CD4-positive, alpha-beta T cell treated with Interleukin-6 for 4 hours (primary cell): ENCODE measurements at regions not wholly inside any gene's neighbourhood (a gene's known extent, or its start where the extent isn't known, plus 50 kb on each side); places are given as distances from the start of the nearest gene placed in this dataset.
"Not testable (repeated sequence)": the region's sequence is repeated elsewhere in the genome, so short reads cannot be mapped to it uniquely, and the experiment has no call there.

Source experiments
- DNase-seq: peaks from one replicate; pipeline ENCODE4 v3.0.0-alpha.2; 2020; ENCODE audit warnings: mixed read lengths

DNA sequence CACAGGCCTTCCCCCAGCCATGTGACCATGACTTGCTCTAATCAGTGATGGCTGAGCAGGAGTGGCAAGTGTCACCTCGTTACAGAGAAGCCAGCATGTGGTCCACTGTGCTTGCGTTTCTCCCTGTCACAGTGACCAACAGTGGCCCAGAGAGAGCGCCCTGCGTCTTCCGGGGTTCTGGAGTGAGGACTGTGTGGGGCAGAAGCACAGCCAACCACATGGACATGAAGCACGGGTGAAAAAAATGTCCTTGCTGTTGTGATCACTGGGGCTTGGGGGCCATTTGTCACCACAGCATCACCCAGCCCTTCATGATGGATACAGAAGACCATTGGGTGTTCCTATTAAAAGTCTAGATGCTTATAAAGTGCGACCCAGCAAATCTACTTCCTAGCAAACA, 174.6 kb upstream of the C14orf180 start:
- DNase-seq = no peak

- no peak for DNase-seq
Measured at GRCh38 chr14:104405360-104406226, 174.0 kb upstream of the C14orf180 start.

DNA sequence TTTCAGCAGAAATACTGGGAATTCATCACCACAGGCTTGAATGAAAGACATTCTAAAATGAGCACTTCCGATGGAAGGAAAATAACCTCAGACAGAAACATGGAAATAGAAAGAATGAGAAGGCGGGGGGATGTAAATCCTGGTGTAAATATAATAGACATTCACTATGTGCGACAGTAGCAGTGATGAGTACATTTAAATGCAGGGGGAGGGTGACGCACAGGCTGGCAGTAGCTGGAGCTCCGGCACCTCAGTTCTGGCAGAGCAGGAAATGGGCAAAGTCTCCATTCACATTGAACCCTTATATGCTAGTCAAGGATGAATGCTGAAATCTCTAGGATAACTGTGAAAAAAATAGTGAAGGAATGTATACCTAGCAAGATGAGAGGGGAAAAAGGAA, 172.7 kb upstream of the C14orf180 start:
- DNase-seq = no peak

- DNase-seq = no peak
Measured at GRCh38 chr14:104416383-104416782, 163.2 kb upstream of the C14orf180 start.

DNA sequence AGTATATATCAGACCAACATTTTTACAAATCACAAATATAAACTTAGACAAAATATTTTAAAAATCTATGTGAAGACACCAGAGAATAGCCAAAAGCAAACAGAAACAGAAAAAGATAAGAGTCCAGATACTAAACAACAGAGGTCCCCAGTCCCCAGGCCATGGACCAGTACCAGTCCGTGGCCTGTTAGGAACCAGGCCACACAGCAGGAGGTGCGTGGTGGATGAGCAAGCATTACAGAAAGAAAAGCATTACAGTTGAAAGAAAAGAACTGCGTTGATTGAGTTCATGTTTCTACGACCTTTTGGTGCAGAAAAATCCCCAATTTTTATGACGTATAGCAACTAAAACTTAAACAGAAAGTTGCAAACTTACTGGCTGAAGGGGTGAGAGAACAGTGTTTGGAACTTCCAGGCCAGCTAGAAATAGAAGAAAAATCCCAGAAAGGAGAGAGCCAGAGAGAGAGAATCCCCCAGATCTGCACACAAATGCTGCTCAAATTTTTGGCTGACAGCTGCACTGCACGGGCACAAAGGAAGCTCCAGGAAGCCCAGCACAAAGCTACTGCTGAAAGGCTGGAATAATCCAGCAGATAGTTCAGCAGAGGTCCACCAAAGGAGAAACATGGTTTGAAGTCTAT, 159.6 kb upstream of the C14orf180 start:
- no peak for DNase-seq

DNA sequence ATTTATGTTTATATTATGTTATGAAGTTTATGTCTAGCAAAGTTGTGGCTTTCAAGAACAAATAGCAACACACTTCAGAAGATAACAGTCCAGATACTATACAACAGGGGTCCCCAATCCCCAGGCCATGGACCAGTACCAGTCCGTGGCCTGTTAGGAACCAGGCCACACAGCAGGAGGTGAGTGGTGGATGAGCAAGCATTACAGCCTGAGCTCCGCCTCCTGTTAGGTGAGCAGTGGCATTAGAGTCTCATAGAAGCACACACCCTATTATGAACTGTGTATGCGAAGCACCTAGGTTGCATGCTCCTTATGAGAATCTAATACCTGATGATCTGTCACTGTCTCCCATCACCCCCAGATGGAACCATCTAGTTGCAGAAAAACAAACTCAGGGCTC, 159.0 kb upstream of the C14orf180 start:
- DNase-seq = not testable (repeated sequence)

GRCh38 chr14:104420990-104421389, 158.6 kb upstream of the C14orf180 start:
- DNase-seq = no peak

GRCh38 chr14:104421401-104421821, 158.2 kb upstream of the C14orf180 start:
- no peak for DNase-seq

DNA sequence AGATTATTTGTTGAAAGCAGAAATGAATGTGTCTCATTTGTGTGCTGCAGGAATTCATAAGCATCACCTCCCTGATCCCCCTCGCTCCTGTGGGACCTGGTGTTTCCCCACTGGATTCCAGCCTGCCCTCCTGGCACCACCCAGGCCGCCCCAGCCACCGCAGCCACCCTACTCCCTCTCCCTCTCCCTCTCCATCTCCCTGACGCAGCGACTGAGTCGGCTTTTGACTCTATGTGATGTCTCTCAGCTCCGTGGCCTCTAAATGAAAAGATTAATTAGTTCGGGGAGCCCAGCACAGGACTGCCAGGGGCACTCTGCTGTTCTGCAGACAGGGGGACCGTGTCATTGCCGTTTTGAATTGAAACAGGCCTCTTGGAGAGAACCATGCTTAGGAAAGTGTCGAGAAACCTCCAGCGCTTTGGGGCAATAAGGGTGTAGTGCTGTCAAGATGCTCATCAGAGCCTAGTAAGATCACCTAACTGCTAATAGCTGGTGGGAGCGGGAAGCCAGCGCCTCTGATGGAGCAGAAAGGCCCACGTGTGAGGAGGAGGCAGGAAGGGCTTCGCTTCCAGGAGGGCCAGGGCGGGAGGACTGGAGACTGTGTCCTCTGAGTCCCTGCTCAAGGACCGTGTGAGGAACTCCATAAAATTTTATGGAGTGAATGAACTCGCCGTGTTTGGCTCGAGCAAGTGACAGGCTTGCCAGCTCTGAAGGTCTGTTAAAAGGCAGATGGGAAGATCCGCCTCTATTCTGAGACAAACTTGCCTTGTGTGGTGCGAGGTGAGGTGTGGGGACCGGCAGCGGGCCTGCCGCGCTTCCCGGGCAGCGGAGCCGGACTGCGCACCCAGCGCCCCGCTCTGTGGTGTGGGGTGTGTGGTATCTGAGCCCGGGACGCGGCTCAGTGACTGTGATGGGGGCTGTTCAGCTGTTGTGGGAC, 157.4 kb upstream of the C14orf180 start:
- no peak for DNase-seq

GRCh38 chr14:104422837-104423681, 156.5 kb upstream of the C14orf180 start:
- DNase-seq = no peak

GRCh38 chr14:104423701-104424405, 155.7 kb upstream of the C14orf180 start:
- no peak for DNase-seq

- DNase-seq = no peak
Measured at GRCh38 chr14:104424406-104425072, 155.0 kb upstream of the C14orf180 start.

- no peak for DNase-seq
Measured at GRCh38 chr14:104425171-104425681, 154.3 kb upstream of the C14orf180 start.

GRCh38 chr14:104425763-104426646, 153.6 kb upstream of the C14orf180 start:
- DNase-seq = no peak

DNA sequence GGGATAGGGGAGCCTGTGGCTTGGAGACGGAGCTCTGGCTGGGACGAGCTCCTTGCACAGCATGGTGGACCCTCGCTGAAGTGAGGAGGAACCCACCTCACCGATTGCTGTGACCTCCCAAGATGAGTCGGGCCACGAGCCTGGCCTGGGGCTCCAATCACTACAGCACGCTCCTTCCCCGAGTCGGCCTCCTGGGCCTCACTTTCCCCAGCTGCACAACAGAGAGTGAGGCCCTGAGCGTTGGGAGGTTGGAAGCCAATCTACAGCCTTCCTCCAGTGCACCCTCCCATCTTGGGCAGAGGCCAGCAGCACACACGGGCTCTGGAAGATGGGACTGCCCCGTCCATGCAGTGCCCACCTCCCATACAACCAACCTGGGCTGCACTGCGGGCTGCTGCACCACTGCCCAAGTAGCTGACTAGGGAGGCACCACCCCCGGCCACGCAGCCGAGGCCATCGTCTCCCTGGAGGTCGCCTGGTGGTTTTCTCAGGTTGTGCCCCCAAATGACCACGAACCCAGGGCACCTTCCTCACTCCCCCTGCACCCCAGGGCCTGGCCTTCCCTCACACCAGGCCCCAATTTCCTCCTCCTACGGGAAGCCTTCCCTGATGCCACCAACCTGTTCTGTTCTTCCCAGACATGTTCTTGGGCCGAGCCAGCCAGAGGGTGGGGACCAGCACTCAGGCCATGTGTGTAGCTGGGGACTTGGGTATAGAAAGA, 152.3 kb upstream of the C14orf180 start:
- DNase-seq = no peak

DNA sequence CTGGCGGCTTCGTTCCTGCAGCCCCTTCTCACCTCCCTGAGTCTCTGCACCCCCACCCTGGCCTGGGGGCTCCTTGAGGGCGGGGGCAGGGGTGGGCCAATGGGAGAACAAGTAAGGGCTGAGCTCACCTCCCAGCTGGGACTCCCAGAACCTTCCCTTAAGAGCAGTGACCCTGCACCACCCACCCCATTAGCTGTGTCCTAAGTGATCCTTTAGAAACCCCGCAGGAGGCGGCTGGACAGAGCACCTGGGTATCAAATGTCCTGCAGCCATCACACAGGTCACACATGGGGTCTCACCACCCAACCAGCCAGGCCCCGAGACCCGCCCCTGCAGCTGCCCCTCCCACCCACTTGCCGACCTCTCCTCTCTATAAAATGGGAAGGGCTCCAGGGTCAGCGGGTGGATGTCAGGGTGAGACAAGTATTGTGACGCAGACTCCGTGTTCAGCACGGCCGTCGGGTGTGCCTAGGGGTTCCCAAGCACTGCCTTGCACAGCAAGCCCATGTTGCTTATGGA, 151.2 kb upstream of the C14orf180 start:
- DNase-seq = no peak

GRCh38 chr14:104428860-104429259, 150.7 kb upstream of the C14orf180 start:
- DNase-seq = no peak

DNA sequence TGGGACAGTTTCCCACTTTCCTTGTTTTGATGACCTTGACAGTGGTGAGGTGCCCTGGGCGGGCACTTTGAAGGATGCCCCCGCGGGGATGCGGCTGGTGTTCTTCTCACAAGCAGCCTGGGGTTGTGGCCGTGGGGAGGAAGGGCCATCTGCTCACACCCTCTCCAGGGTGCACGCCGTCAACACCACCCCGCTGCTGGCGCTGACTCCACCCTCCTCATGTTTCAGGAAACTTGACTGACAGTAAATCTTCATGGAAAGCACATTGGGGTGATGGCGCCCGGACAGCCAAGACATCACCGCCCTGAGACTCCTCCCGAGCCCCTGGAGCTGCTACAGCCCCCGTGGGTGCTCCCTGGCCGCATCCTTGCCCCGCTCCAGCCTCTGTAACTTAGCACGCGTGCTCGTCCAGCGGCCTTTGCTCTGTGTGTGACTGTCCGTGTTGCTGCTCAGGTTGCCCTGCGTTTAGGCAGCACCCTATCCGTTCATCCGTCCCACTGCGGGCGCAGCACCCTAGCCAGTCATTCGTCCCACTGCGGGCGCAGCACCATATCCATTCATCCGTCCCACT, 150.2 kb upstream of the C14orf180 start:
- DNase-seq = no peak
